ENCODE measurements at regions not wholly inside any gene's neighbourhood (a gene's known extent, or its start where the extent isn't known, plus 50 kb on each side); places are given as distances from the start of the nearest gene placed in this dataset.

DNA sequence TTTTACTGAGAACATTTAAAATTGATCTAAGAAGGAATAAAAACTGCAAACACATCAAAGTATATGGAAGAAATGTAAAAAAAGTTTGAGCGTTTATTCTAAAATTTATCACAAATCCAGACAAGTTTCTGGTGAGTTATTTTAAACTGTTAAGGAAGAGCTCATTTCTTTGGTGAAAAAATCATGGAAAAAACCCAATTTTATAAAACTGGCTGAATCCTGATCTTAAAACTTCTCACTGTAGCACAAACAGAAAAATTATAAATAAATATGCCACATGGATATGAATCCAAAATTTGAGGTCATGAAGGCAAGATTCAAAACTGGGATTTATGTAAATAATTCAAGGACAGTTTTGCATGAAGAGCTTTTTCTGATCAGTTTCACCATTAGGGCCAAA, 205.1 kb upstream of the RGMA start:
- TF ChIP-seq, protein P1, sequence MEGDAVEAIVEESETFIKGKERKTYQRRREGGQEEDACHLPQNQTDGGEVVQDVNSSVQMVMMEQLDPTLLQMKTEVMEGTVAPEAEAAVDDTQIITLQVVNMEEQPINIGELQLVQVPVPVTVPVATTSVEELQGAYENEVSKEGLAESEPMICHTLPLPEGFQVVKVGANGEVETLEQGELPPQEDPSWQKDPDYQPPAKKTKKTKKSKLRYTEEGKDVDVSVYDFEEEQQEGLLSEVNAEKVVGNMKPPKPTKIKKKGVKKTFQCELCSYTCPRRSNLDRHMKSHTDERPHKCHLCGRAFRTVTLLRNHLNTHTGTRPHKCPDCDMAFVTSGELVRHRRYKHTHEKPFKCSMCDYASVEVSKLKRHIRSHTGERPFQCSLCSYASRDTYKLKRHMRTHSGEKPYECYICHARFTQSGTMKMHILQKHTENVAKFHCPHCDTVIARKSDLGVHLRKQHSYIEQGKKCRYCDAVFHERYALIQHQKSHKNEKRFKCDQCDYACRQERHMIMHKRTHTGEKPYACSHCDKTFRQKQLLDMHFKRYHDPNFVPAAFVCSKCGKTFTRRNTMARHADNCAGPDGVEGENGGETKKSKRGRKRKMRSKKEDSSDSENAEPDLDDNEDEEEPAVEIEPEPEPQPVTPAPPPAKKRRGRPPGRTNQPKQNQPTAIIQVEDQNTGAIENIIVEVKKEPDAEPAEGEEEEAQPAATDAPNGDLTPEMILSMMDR (IDR thresholded peaks at IDR 0.05), result no peak
- no peak for TF ChIP-seq POLR2A (IDR thresholded peaks at IDR 0.05)
